K562 (cell line): ENCODE measurements at regions not wholly inside any gene's neighbourhood (a gene's known extent, or its start where the extent isn't known, plus 50 kb on each side); places are given as distances from the start of the nearest gene placed in this dataset.

Experiments used
- CHD4 ChIP-seq: fragments of 200-600 bp; sonication (generic); IDR thresholded peaks from 3 replicates; pipeline ENCODE4 v1.6.1; 2012; ENCODE audit warnings: low read depth, mild to moderate bottlenecking, mixed read lengths, low read length, inconsistent platforms; ENCODE audit not compliant: insufficient read depth, insufficient replicate concordance, poor library complexity, severe bottlenecking
- GTF2F1 ChIP-seq: IDR thresholded peaks from 2 replicates; pipeline ENCODE4 v1.6.1; 2011; ENCODE audit warnings: low read depth, low read length, improper control_type of control experiment
- HDAC8 ChIP-seq: fragments of 450-650 bp; IDR thresholded peaks from 2 replicates; pipeline ENCODE4 v1.6.1; 2016; ENCODE audit warnings: mild to moderate bottlenecking, missing genetic modification characterization, moderate library complexity, missing compliant biosample characterization
- L3MBTL2 ChIP-seq: fragments of 450-650 bp; IDR thresholded peaks from 2 replicates; pipeline ENCODE4 v1.6.1; 2016; ENCODE audit warnings: mild to moderate bottlenecking, moderate library complexity
- PRPF4 ChIP-seq: fragments of 200-400 bp; formaldehyde crosslinking; IDR thresholded peaks from one replicate; pipeline ENCODE4 v1.6.1; 2017; ENCODE audit warnings: low read length, low read depth, mild to moderate bottlenecking; ENCODE audit not compliant: insufficient read depth, poor library complexity, severe bottlenecking
- SMAD3 ChIP-seq: fragments of 450-650 bp; formaldehyde crosslinking; conservative IDR thresholded peaks from 2 replicates; pipeline ENCODE4 v1.4.0; 2020; ENCODE audit warnings: mild to moderate bottlenecking

- TF ChIP-seq SMAD3 (CRISPR knock-in tag) (no peak), GTF2F1 (no peak), L3MBTL2 (no peak), PRPF4 (no peak), CHD4 (no peak), HDAC8 (tag) (no peak)
Observed at GRCh38 chr2:45169339-45170190, 160.3 kb upstream of the SIX2 start.
